ENCODE measurements at regions not wholly inside any gene's neighbourhood (a gene's known extent, or its start where the extent isn't known, plus 50 kb on each side); places are given as distances from the start of the nearest gene placed in this dataset.
A peak's percentile ranks its signal among the peaks of the same experiment; 100 is the strongest.
"Not testable (repeated sequence)": the region's sequence is repeated elsewhere in the genome, so short reads cannot be mapped to it uniquely, and the experiment has no call there.

- DNase-seq (ENCODE audit: low read depth in 2 of 2), result no peak
Measured at GRCh38 chr15:79538527-79538926, 106.4 kb downstream of the MINAR1 start.

GRCh38 chr15:79539401-79539800, 107.3 kb downstream of the MINAR1 start:
- no peak for DNase-seq (ENCODE audit: low read depth in 2 of 2)

GRCh38 chr15:79540551-79540950, 108.4 kb downstream of the MINAR1 start:
- no peak for DNase-seq (ENCODE audit: low read depth in 2 of 2)

GRCh38 chr15:79541196-79541595, 109.1 kb downstream of the MINAR1 start:
- no peak for DNase-seq (ENCODE audit: low read depth in 2 of 2)

GRCh38 chr15:79543097-79543496, 111.0 kb downstream of the MINAR1 start:
- no peak for DNase-seq (ENCODE audit: low read depth in 2 of 2)

GRCh38 chr15:79549196-79549595, 117.1 kb downstream of the MINAR1 start:
- no peak for DNase-seq (ENCODE audit: low read depth in 2 of 2)

GRCh38 chr15:79560384-79560783, 128.2 kb downstream of the MINAR1 start:
- DNase-seq (ENCODE audit: low read depth in 2 of 2), result no peak

- DNase-seq (ENCODE audit: low read depth in 2 of 2), result no peak
Measured at GRCh38 chr15:79561982-79562381, 129.8 kb downstream of the MINAR1 start.

- DNase-seq (ENCODE audit: low read depth in 2 of 2), result no peak
Measured at GRCh38 chr15:79562403-79562815, 130.3 kb downstream of the MINAR1 start.

GRCh38 chr15:79562899-79563298, 130.8 kb downstream of the MINAR1 start:
- no peak for DNase-seq (ENCODE audit: low read depth in 2 of 2)

- no peak for DNase-seq (ENCODE audit: low read depth in 2 of 2)
Measured at GRCh38 chr15:79570004-79570403, 137.9 kb downstream of the MINAR1 start.

GRCh38 chr15:79572691-79573404, 140.7 kb downstream of the MINAR1 start:
- DNase-seq (ENCODE audit: low read depth in 2 of 2), result no peak

- not testable (repeated sequence) for DNase-seq (ENCODE audit: low read depth in 2 of 2)
Measured at GRCh38 chr15:79574431-79575273, 142.5 kb downstream of the MINAR1 start.

- no peak for DNase-seq (ENCODE audit: low read depth in 2 of 2)
Measured at GRCh38 chr15:79582650-79583049, 150.5 kb downstream of the MINAR1 start.

GRCh38 chr15:79592126-79592525, 160.0 kb downstream of the MINAR1 start:
- no peak for DNase-seq (ENCODE audit: low read depth in 2 of 2)

GRCh38 chr15:79593119-79593869, 161.2 kb downstream of the MINAR1 start:
- no peak for DNase-seq (ENCODE audit: low read depth in 2 of 2)

- DNase-seq (ENCODE audit: low read depth in 2 of 2), result no peak
Measured at GRCh38 chr15:79595306-79595705, 163.2 kb downstream of the MINAR1 start.

- DNase-seq (ENCODE audit: low read depth in 2 of 2), result peak; percentile 28 to 44
Measured at GRCh38 chr15:79595995-79596622, 164.0 kb downstream of the MINAR1 start.

GRCh38 chr15:79598639-79599038, 166.5 kb downstream of the MINAR1 start:
- no peak for DNase-seq (ENCODE audit: low read depth in 2 of 2)

- no peak for DNase-seq (ENCODE audit: low read depth in 2 of 2)
Measured at GRCh38 chr15:79601405-79602086, 169.4 kb downstream of the MINAR1 start.

- DNase-seq (ENCODE audit: low read depth in 2 of 2), result no peak
Measured at GRCh38 chr15:79602180-79602579, 170.0 kb downstream of the MINAR1 start.
